GM12875 (cell line): ENCODE measurements at regions not wholly inside any gene's neighbourhood (a gene's known extent, or its start where the extent isn't known, plus 50 kb on each side); places are given as distances from the start of the nearest gene placed in this dataset.
"Not testable (repeated sequence)": the region's sequence is repeated elsewhere in the genome, so short reads cannot be mapped to it uniquely, and the experiment has no call there.

Experiments used
- H3K4me3 ChIP-seq: one replicate; pipeline ENCODE4 v1.5.1; 2011; ENCODE audit warnings: low read depth, low read length, control low read depth
- CTCF ChIP-seq: IDR thresholded peaks from 2 replicates; pipeline ENCODE4 v1.5.1; 2011; ENCODE audit warnings: low read depth, mild to moderate bottlenecking, control low read depth, inconsistent platforms, low read length, moderate library complexity, borderline replicate concordance; ENCODE audit not compliant: insufficient read depth

- no peak for TF ChIP-seq CTCF
- H3K4me3 ChIP-seq, result no peak overlapping the region
Observed at GRCh38 chr1:228884615-228885566, 149.6 kb downstream of the RHOU start.

- TF ChIP-seq CTCF, result no peak
- no peak overlapping the region for H3K4me3 ChIP-seq
Observed at GRCh38 chr1:228885845-228886244, 150.6 kb downstream of the RHOU start.

GRCh38 chr1:228887101-228887500 lies 151.8 kb downstream of the RHOU start:
- no peak for TF ChIP-seq CTCF
- no peak overlapping the region for H3K4me3 ChIP-seq

DNA sequence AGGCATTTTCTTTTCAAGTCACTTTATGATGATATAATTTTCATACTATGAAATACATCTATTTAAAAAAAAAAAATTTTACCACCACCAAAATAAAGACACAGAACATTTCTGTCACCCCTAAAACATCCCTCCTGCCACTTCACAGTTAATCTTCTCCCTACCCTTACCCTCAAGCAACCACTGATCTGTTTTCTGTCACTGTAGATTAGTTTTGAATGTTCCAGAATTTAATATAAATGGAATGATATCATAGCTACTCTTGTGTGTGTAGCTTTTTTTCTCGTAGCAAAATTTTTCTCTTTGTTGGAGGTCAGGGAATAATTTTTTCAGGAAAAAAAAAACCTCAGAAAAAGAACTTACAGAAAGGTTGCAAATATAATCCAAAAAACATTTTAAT lies 152.7 kb downstream of the RHOU start:
- H3K4me3 ChIP-seq, result no peak overlapping the region
- TF ChIP-seq CTCF, result no peak

DNA sequence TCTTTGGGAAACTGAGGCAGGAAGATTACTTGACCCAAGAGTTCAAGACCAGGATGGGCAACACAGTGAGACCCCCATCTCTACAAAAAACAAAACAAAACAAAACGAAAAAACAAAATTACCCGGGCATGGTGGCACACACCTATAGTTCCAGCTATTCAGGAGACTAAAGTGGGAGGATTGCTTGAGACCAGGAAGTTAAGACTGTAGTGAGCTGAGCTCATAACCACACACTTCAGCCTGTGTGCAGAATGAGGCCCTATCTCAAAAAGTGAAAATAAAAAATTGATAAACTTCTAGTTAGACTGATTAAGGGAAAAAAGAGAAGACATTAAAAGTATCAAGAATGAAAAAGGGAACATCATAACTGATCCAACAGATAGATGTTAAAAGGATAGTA lies 154.0 kb downstream of the RHOU start:
- no peak for TF ChIP-seq CTCF
- no peak overlapping the region for H3K4me3 ChIP-seq

GRCh38 chr1:228891272-228892034 lies 156.2 kb downstream of the RHOU start:
- no peak for TF ChIP-seq CTCF
- no peak overlapping the region for H3K4me3 ChIP-seq

DNA sequence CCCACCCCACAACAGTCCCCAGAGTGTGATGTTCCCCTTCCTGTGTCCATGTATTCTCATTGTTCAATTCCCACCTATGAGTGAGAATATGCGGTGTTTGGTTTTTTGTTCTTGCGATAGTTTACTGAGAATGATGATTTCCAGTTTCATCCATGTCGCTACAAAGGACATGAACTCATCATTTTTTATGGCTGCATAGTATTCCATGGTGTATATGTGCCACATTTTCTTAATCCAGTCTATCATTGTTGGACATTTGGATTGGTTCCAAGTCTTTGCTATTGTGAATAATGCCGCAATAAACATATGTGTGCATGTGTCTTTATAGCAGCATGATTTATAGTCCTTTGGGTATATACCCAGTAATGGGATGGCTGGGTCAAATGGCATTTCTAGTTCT lies 156.9 kb downstream of the RHOU start:
- H3K4me3 ChIP-seq, result not testable (repeated sequence)
